Neural cell (in vitro differentiated cells): ENCODE measurements at regions not wholly inside any gene's neighbourhood (a gene's known extent, or its start where the extent isn't known, plus 50 kb on each side); places are given as distances from the start of the nearest gene placed in this dataset.

Source experiments
- H2AFZ ChIP-seq: fragments of 200-600, 300-800 bp; sonication (generic), shearing (Covaris generic); 2 replicates; pipeline ENCODE4 v1.6.0; 2014; ENCODE audit warnings: low read depth, mild to moderate bottlenecking, antibody characterized with exemption, low read length, moderate library complexity
- H3F3A ChIP-seq: fragments of 200-600 bp; shearing (Covaris generic); 2 replicates; pipeline ENCODE4 v1.6.1; 2016; ENCODE audit warnings: mild to moderate bottlenecking, moderate library complexity, mixed read lengths, antibody characterized with exemption, low read length; ENCODE audit not compliant: insufficient read depth, poor library complexity, severe bottlenecking
- H3K27ac ChIP-seq: fragments of 200-600, 300-800 bp; sonication (generic), shearing (Covaris generic); 2 replicates; pipeline ENCODE4 v1.5.1; 2014; ENCODE audit warnings: mild to moderate bottlenecking, low read length, moderate library complexity
- H3K27me3 ChIP-seq: fragments of 300-800, 200-600 bp; sonication (generic), shearing (Covaris generic); 2 replicates; pipeline ENCODE4 v1.6.0; 2014; ENCODE audit warnings: mild to moderate bottlenecking, low read depth, low read length, moderate library complexity; ENCODE audit not compliant: insufficient read depth
- H3K36me3 ChIP-seq: fragments of 300-800, 200-600 bp; sonication (generic), shearing (Covaris generic); 2 replicates; pipeline ENCODE4 v1.5.1; 2014; ENCODE audit warnings: mild to moderate bottlenecking, antibody characterized with exemption, low read length, moderate library complexity; ENCODE audit not compliant: insufficient read depth
- H3K4me2 ChIP-seq: fragments of 300-800, 200-600 bp; sonication (generic), shearing (Covaris generic); 2 replicates; pipeline ENCODE4 v1.6.0; 2014; ENCODE audit warnings: mild to moderate bottlenecking, low read length
- H3K4me3 ChIP-seq: fragments of 300-800, 200-600 bp; sonication (generic), shearing (Covaris generic); 2 replicates; pipeline ENCODE4 v1.5.1; 2014; ENCODE audit warnings: mild to moderate bottlenecking, low read length, moderate library complexity
- H3K79me2 ChIP-seq: fragments of 200-600 bp; shearing (Covaris generic); replicated peaks from 2 replicates; pipeline ENCODE4 v1.6.0; 2014; ENCODE audit warnings: mild to moderate bottlenecking, low read length, moderate library complexity; ENCODE audit not compliant: insufficient read depth
- H3K9ac ChIP-seq: fragments of 300-800, 200-600 bp; sonication (generic), shearing (Covaris generic); 2 replicates; pipeline ENCODE4 v1.6.1; 2016; ENCODE audit warnings: mild to moderate bottlenecking, low read length, mixed read lengths
- H3K9me2 ChIP-seq: fragments of 200-600 bp; shearing (Covaris generic); 2 replicates; pipeline ENCODE4 v1.6.1; 2016; ENCODE audit warnings: mild to moderate bottlenecking, low read length, mixed read lengths; ENCODE audit not compliant: insufficient read depth
- H3K9me3 ChIP-seq: fragments of 200-600, 300-800 bp; sonication (generic), shearing (Covaris generic); 2 replicates; pipeline ENCODE4 v1.6.1; 2016; ENCODE audit warnings: mild to moderate bottlenecking, mixed run types, low read length, moderate library complexity, mixed read lengths
- H4K20me1 ChIP-seq: fragments of 200-600 bp; shearing (Covaris generic); 2 replicates; pipeline ENCODE4 v1.6.1; 2016; ENCODE audit warnings: mild to moderate bottlenecking, mixed run types; ENCODE audit not compliant: insufficient read depth
- EP300 ChIP-seq: fragments of 450-650 bp; conservative IDR thresholded peaks from 2 replicates; pipeline ENCODE4 v1.6.1; 2014; ENCODE audit warnings: antibody characterized with exemption, mild to moderate bottlenecking, moderate library complexity; ENCODE audit not compliant: poor library complexity, severe bottlenecking
- EZH2 ChIP-seq: fragments of 200-600, 300-800 bp; shearing (Covaris generic), sonication (generic); IDR thresholded peaks from 2 replicates; pipeline ENCODE4 v1.6.1; 2014; ENCODE audit warnings: antibody characterized with exemption, low read length, borderline replicate concordance, mild to moderate bottlenecking; ENCODE audit not compliant: insufficient read depth, poor library complexity, severe bottlenecking
- MXI1 ChIP-seq: fragments of 450-650 bp; conservative IDR thresholded peaks from 2 replicates; pipeline ENCODE4 v1.6.1; 2014; ENCODE audit warnings: antibody characterized with exemption, mild to moderate bottlenecking; ENCODE audit not compliant: poor library complexity, severe bottlenecking
- POLR2AphosphoS5 ChIP-seq: IDR thresholded peaks from 2 replicates; pipeline ENCODE4 v1.6.1; 2012
- RAD21 ChIP-seq: fragments of 450-650 bp; conservative IDR thresholded peaks from 2 replicates; pipeline ENCODE4 v1.6.1; 2014; ENCODE audit warnings: antibody characterized with exemption, mild to moderate bottlenecking, moderate library complexity
- SMC3 ChIP-seq: fragments of 450-650 bp; conservative IDR thresholded peaks from 2 replicates; pipeline ENCODE4 v1.6.1; 2014; ENCODE audit warnings: antibody characterized with exemption, mild to moderate bottlenecking, moderate library complexity; ENCODE audit not compliant: poor library complexity
- TAF1 ChIP-seq: IDR thresholded peaks from 2 replicates; pipeline ENCODE4 v1.6.1; 2012; ENCODE audit warnings: low read depth
- TF ChIP-seq, protein P1 (sequence below): IDR thresholded peaks from 2 replicates; pipeline ENCODE4 v1.6.1; 2012; ENCODE audit warnings: borderline replicate concordance
- TF ChIP-seq, protein P2 (sequence below): fragments of 450-650 bp; IDR thresholded peaks from 2 replicates; pipeline ENCODE4 v1.5.1; 2014; ENCODE audit warnings: antibody characterized with exemption, mild to moderate bottlenecking, moderate library complexity; ENCODE audit not compliant: poor library complexity, severe bottlenecking

DNA sequence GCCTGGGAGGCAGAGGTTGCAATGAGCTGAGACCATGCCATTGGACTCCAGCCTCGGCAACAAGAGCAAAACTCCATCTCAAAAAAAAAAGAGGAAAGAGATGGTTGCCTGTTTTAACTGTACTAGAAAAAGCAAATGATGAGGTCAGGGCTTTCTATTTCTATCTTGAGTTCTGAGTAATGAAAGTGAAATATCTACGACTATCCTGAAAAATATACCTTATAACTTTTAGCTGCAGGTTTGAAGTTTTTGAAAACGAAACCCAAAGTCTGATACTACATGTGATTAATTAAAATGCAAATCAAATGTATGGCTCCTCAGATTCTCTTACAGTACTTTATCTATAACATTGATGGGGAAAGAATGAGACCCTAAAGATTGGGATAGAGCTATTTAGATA, 636.2 kb upstream of the LRRN3 start:
- TF ChIP-seq, protein P1, sequence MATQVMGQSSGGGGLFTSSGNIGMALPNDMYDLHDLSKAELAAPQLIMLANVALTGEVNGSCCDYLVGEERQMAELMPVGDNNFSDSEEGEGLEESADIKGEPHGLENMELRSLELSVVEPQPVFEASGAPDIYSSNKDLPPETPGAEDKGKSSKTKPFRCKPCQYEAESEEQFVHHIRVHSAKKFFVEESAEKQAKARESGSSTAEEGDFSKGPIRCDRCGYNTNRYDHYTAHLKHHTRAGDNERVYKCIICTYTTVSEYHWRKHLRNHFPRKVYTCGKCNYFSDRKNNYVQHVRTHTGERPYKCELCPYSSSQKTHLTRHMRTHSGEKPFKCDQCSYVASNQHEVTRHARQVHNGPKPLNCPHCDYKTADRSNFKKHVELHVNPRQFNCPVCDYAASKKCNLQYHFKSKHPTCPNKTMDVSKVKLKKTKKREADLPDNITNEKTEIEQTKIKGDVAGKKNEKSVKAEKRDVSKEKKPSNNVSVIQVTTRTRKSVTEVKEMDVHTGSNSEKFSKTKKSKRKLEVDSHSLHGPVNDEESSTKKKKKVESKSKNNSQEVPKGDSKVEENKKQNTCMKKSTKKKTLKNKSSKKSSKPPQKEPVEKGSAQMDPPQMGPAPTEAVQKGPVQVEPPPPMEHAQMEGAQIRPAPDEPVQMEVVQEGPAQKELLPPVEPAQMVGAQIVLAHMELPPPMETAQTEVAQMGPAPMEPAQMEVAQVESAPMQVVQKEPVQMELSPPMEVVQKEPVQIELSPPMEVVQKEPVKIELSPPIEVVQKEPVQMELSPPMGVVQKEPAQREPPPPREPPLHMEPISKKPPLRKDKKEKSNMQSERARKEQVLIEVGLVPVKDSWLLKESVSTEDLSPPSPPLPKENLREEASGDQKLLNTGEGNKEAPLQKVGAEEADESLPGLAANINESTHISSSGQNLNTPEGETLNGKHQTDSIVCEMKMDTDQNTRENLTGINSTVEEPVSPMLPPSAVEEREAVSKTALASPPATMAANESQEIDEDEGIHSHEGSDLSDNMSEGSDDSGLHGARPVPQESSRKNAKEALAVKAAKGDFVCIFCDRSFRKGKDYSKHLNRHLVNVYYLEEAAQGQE = no peak
- no peak for TF ChIP-seq POLR2AphosphoS5
- TF ChIP-seq EP300 = no peak
- no peak for TF ChIP-seq RAD21
- no peak for TF ChIP-seq MXI1
- TF ChIP-seq, protein P2, sequence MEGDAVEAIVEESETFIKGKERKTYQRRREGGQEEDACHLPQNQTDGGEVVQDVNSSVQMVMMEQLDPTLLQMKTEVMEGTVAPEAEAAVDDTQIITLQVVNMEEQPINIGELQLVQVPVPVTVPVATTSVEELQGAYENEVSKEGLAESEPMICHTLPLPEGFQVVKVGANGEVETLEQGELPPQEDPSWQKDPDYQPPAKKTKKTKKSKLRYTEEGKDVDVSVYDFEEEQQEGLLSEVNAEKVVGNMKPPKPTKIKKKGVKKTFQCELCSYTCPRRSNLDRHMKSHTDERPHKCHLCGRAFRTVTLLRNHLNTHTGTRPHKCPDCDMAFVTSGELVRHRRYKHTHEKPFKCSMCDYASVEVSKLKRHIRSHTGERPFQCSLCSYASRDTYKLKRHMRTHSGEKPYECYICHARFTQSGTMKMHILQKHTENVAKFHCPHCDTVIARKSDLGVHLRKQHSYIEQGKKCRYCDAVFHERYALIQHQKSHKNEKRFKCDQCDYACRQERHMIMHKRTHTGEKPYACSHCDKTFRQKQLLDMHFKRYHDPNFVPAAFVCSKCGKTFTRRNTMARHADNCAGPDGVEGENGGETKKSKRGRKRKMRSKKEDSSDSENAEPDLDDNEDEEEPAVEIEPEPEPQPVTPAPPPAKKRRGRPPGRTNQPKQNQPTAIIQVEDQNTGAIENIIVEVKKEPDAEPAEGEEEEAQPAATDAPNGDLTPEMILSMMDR = no peak
- no peak for TF ChIP-seq TAF1
- TF ChIP-seq SMC3 = no peak
- TF ChIP-seq EZH2 = no peak
- H2AFZ ChIP-seq = no peak overlapping the region
- H3K9me2 ChIP-seq = no peaks in the 10 kb centered on the region
- H4K20me1 ChIP-seq = no peaks in the 10 kb centered on the region
- H3K9me3 ChIP-seq = no peaks in the 10 kb centered on the region
- H3K36me3 ChIP-seq = no peaks in the 10 kb centered on the region
- H3F3A ChIP-seq = no peaks in the 10 kb centered on the region
- no peaks in the 10 kb centered on the region for H3K27me3 ChIP-seq
- H3K79me2 ChIP-seq = no peaks in the 10 kb centered on the region
- H3K4me2 ChIP-seq = no peak overlapping the region
- H3K4me3 ChIP-seq = no peak overlapping the region
- no peak overlapping the region for H3K27ac ChIP-seq
- H3K9ac ChIP-seq = no peak overlapping the region

DNA sequence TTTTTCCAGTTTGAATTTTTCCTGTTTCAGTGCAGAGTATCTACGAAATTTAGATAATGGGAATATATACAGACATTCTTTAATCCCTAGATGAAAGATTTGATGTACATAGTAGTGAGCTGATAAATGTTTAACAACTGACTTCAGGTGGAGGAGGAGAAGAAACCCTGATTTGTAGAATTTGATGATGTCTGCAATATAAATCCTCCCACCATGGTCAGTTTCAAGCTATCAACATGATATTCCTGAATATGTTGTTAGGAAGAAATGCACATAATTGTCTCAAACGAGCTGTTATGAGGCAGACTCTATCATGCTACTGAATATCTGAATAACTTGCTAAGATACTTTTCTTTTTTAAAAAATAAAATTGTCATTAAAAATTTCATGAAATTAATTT, 629.3 kb upstream of the LRRN3 start:
- H3K9me3 ChIP-seq = no peaks in the 10 kb centered on the region
- no peak overlapping the region for H3K4me2 ChIP-seq
- no peak overlapping the region for H2AFZ ChIP-seq
- no peaks in the 10 kb centered on the region for H3F3A ChIP-seq
- H3K27ac ChIP-seq = no peak overlapping the region
- H3K9ac ChIP-seq = no peak overlapping the region
- no peak overlapping the region for H3K4me3 ChIP-seq
- TF ChIP-seq, protein P1 = no peak
- no peaks in the 10 kb centered on the region for H3K27me3 ChIP-seq
- no peaks in the 10 kb centered on the region for H3K79me2 ChIP-seq
- no peaks in the 10 kb centered on the region for H3K36me3 ChIP-seq
- no peaks in the 10 kb centered on the region for H3K9me2 ChIP-seq
- no peaks in the 10 kb centered on the region for H4K20me1 ChIP-seq
